H9 (cell line): ENCODE measurements at regions not wholly inside any gene's neighbourhood (a gene's known extent, or its start where the extent isn't known, plus 50 kb on each side); places are given as distances from the start of the nearest gene placed in this dataset.

ENCODE experiments used
- DNase-seq: peaks from one replicate; pipeline ENCODE4 v3.0.0-alpha.2; 2017
- H2AFZ ChIP-seq: one replicate; pipeline ENCODE4 v1.6.1; 2013; ENCODE audit warnings: mild to moderate bottlenecking, low read length, control low read depth, moderate library complexity
- H2AK5ac ChIP-seq: 2 replicates; pipeline ENCODE4 v1.6.1; 2013; ENCODE audit warnings: low read length, control low read depth, mixed read lengths; ENCODE audit not compliant: insufficient read length
- H2BK120ac ChIP-seq: one replicate; pipeline ENCODE4 v1.6.1; 2013; ENCODE audit warnings: low read depth, mild to moderate bottlenecking, low read length, control low read depth, inconsistent platforms; ENCODE audit not compliant: poor library complexity, severe bottlenecking
- H2BK12ac ChIP-seq: 2 replicates; pipeline ENCODE4 v1.6.1; 2013; ENCODE audit warnings: low read length, control low read depth, mixed read lengths, low read depth; ENCODE audit not compliant: insufficient read length
- H2BK15ac ChIP-seq: 2 replicates; pipeline ENCODE4 v1.6.1; 2013; ENCODE audit warnings: low read depth, low read length, control low read depth
- H2BK20ac ChIP-seq: one replicate; pipeline ENCODE4 v1.6.1; 2013; ENCODE audit warnings: low read depth, mild to moderate bottlenecking, low read length, control low read depth, inconsistent platforms; ENCODE audit not compliant: poor library complexity, severe bottlenecking
- H2BK5ac ChIP-seq: 2 replicates; pipeline ENCODE4 v1.6.1; 2013; ENCODE audit warnings: low read length, control low read depth, mixed read lengths; ENCODE audit not compliant: insufficient read length
- H3K14ac ChIP-seq: 2 replicates; pipeline ENCODE4 v1.6.1; 2013; ENCODE audit warnings: low read length, control low read depth; ENCODE audit not compliant: insufficient read depth
- H3K18ac ChIP-seq: 2 replicates; pipeline ENCODE4 v1.6.1; 2013; ENCODE audit warnings: low read depth, mild to moderate bottlenecking, mixed read lengths, low read length, control low read depth; ENCODE audit not compliant: insufficient read length
- H3K23ac ChIP-seq: 2 replicates; pipeline ENCODE4 v1.6.1; 2013; ENCODE audit warnings: low read length, control low read depth, mixed read lengths, low read depth; ENCODE audit not compliant: insufficient read length
- H3K23me2 ChIP-seq: 2 replicates; pipeline ENCODE4 v1.6.1; 2013; ENCODE audit warnings: low read depth, mild to moderate bottlenecking, mixed read lengths, low read length, control low read depth; ENCODE audit not compliant: insufficient read length, poor library complexity, severe bottlenecking
- H3K27ac ChIP-seq: 2 replicates; pipeline ENCODE4 v1.5.1; 2013; ENCODE audit warnings: low read length, control low read depth, mixed read lengths, low read depth; ENCODE audit not compliant: insufficient read length
- H3K27me3 ChIP-seq: 2 replicates; pipeline ENCODE4 v1.6.1; 2013; ENCODE audit warnings: low read length, control low read depth, inconsistent platforms; ENCODE audit not compliant: insufficient read depth
- H3K4ac ChIP-seq: 2 replicates; pipeline ENCODE4 v1.6.1; 2013; ENCODE audit warnings: low read depth, mild to moderate bottlenecking, control low read depth, inconsistent platforms, low read length, moderate library complexity
- H3K4me1 ChIP-seq: 2 replicates; pipeline ENCODE4 v1.6.1; 2013; ENCODE audit warnings: low read length, control low read depth, inconsistent platforms; ENCODE audit not compliant: insufficient read depth
- H3K4me2 ChIP-seq: 2 replicates; pipeline ENCODE4 v1.6.1; 2013; ENCODE audit warnings: low read length, control low read depth, mixed read lengths; ENCODE audit not compliant: insufficient read length, insufficient read depth
- H3K56ac ChIP-seq: 2 replicates; pipeline ENCODE4 v1.6.1; 2013; ENCODE audit warnings: low read depth, mild to moderate bottlenecking, mixed read lengths, low read length, control low read depth; ENCODE audit not compliant: insufficient read length
- H3K79me1 ChIP-seq: 2 replicates; pipeline ENCODE4 v1.6.1; 2013; ENCODE audit warnings: low read depth, mild to moderate bottlenecking, moderate library complexity, low read length, control low read depth, inconsistent platforms; ENCODE audit not compliant: insufficient read depth, poor library complexity, severe bottlenecking
- H3K79me2 ChIP-seq: 2 replicates; pipeline ENCODE4 v1.6.1; 2013; ENCODE audit warnings: low read length, control low read depth, inconsistent platforms; ENCODE audit not compliant: insufficient read depth
- H3K9ac ChIP-seq: 2 replicates; pipeline ENCODE4 v1.6.1; 2013; ENCODE audit warnings: low read length, control low read depth, mixed read lengths; ENCODE audit not compliant: insufficient read length; ENCODE audit errors: extremely low read depth
- H3K9me3 ChIP-seq: one replicate; pipeline ENCODE4 v1.6.1; 2013; ENCODE audit warnings: low read depth, low read length, inconsistent platforms; ENCODE audit not compliant: control insufficient read depth
- H3T11ph ChIP-seq: one replicate; pipeline ENCODE4 v1.6.1; 2013; ENCODE audit warnings: mild to moderate bottlenecking, low read length, control low read depth, inconsistent platforms
- H4K20me1 ChIP-seq: one replicate; pipeline ENCODE4 v1.6.1; 2013; ENCODE audit not compliant: control insufficient read depth, insufficient read length, insufficient read depth
- H4K5ac ChIP-seq: 2 replicates; pipeline ENCODE4 v1.6.1; 2013; ENCODE audit warnings: low read depth, mild to moderate bottlenecking, mixed read lengths, low read length, control low read depth; ENCODE audit not compliant: insufficient read length
- H4K8ac ChIP-seq: replicated peaks from 2 replicates; pipeline ENCODE4 v1.6.1; 2013; ENCODE audit warnings: low read length, control low read depth, mixed read lengths, low read depth; ENCODE audit not compliant: insufficient read length
- H4K91ac ChIP-seq: 2 replicates; pipeline ENCODE4 v1.6.1; 2013; ENCODE audit warnings: low read depth, mild to moderate bottlenecking, moderate library complexity, mixed read lengths, low read length, control low read depth; ENCODE audit not compliant: insufficient read length
- H3K27ac Mint-ChIP-seq, 3 experiments: 2 replicates in 2 of 3; 3 replicates in 1 of 3; pipeline ENCODE4 v1.8.0; 2020 to 2021; ENCODE audit warnings: mixed read lengths in 3 of 3, mild to moderate bottlenecking in 1 of 3, moderate library complexity in 1 of 3
- H3K27me3 Mint-ChIP-seq: 2 replicates; pipeline ENCODE4 v1.8.0; 2021; ENCODE audit warnings: low read depth, mild to moderate bottlenecking, moderate library complexity, mixed read lengths
- H3K36me3 Mint-ChIP-seq, 3 experiments: 2 replicates in 2 of 3; 3 replicates in 1 of 3; pipeline ENCODE4 v1.8.0; 2020 to 2021; ENCODE audit warnings: low read depth in 3 of 3, mixed read lengths in 3 of 3; ENCODE audit not compliant: insufficient read depth in 1 of 3
- H3K4me1 Mint-ChIP-seq, 2 experiments: 2 replicates each; pipeline ENCODE4 v1.8.0; 2020; ENCODE audit warnings: mixed read lengths in 2 of 2
- H3K4me3 Mint-ChIP-seq, 2 experiments: 2 replicates in 1 of 2; 3 replicates in 1 of 2; pipeline ENCODE4 v1.8.0; 2020 to 2021; ENCODE audit warnings: mild to moderate bottlenecking in 2 of 2, mixed read lengths in 2 of 2, moderate library complexity in 1 of 2
- H3K9me3 Mint-ChIP-seq, 2 experiments: 2 replicates in 1 of 2; 3 replicates in 1 of 2; pipeline ENCODE4 v1.8.0; 2020; ENCODE audit warnings: mild to moderate bottlenecking in 2 of 2, mixed read lengths in 2 of 2, moderate library complexity in 1 of 2
- WGBS: extraction: QIAGEN DNeasy Blood & Tissue Kit; methylation state at CpG from one replicate; pipeline ENCODE4 v1.1.7; 2013; ENCODE audit warnings: missing lambda C conversion rate, low lambda C conversion rate, mixed read lengths; ENCODE audit not compliant: insufficient read length; ENCODE audit errors: extremely low coverage; 5-methylcytosine and 5-hydroxymethylcytosine counted together
- TF ChIP-seq, protein P1 (sequence below): fragments of 200-600 bp; sonication (generic); conservative IDR thresholded peaks from 3 replicates; pipeline ENCODE4 v1.8.0; 2021; ENCODE audit warnings: antibody characterized with exemption, mild to moderate bottlenecking

DNA sequence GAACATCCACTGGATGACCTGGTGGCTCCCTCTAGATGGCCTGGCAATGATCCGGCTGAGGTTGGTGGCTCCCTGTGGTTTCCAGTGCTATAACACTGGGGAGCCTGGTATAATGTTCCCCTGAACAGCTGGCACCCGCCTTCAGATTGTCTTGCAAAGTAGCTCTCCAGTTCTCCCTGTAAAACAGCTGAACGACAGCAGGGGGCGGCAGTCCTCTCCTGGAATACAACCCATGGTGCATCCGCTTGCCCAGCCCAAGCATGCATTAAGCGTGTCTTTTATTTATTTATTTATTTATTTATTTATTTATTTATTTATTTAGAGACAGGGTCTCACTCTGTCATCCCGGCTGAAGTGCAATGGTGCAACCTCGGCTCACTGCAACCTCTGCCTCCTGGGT, 258.9 kb downstream of the BUD13 start:
- Mint-ChIP-seq H3K9me3 (no peaks in the 10 kb centered on the region; a peak in 1 of 5 replicates), H3K27me3 (peaks cover 27% of the 10 kb centered on the region), H3K27ac (peak overlapping the region in 1 of 3 experiments; percentile 50; a peak in 1 of 7 replicates), H3K4me3 (no peak overlapping the region), H3K4me1 (peaks cover 24 to 35% of the 10 kb centered on the region in 2 experiments), H3K36me3 (no peaks in the 10 kb centered on the region)
- Histone ChIP-seq H2BK120ac (no peak overlapping the region), H3K79me1 (no peaks in the 10 kb centered on the region), H2BK12ac (no peak overlapping the region), H4K5ac (no peak overlapping the region), H3K23me2 (no peaks in the 10 kb centered on the region), H2BK5ac (no peak overlapping the region), H4K8ac (no peak overlapping the region), H4K91ac (no peak overlapping the region), H3K4ac (no peak overlapping the region), H3K9ac (no peak overlapping the region), H2AFZ (no peak overlapping the region), H3K23ac (no peak overlapping the region), H2AK5ac (no peak overlapping the region), H3K56ac (no peak overlapping the region), H3K14ac (no peak overlapping the region), H3K4me2 (no peak overlapping the region), H3T11ph (no peak overlapping the region), H3K9me3 (no peaks in the 10 kb centered on the region), H3K79me2 (no peaks in the 10 kb centered on the region), H3K4me1 (no peaks in the 10 kb centered on the region; the same call in 1 of the 2 replicates), H2BK20ac (no peak overlapping the region), H3K18ac (no peak overlapping the region), H3K27me3 (no peaks in the 10 kb centered on the region), H4K20me1 (no peaks in the 10 kb centered on the region), H3K27ac (no peak overlapping the region), H2BK15ac (no peak overlapping the region)
- WGBS: no CpG with 5 or more reads among the region's 8 CpGs
- TF ChIP-seq, protein P1, sequence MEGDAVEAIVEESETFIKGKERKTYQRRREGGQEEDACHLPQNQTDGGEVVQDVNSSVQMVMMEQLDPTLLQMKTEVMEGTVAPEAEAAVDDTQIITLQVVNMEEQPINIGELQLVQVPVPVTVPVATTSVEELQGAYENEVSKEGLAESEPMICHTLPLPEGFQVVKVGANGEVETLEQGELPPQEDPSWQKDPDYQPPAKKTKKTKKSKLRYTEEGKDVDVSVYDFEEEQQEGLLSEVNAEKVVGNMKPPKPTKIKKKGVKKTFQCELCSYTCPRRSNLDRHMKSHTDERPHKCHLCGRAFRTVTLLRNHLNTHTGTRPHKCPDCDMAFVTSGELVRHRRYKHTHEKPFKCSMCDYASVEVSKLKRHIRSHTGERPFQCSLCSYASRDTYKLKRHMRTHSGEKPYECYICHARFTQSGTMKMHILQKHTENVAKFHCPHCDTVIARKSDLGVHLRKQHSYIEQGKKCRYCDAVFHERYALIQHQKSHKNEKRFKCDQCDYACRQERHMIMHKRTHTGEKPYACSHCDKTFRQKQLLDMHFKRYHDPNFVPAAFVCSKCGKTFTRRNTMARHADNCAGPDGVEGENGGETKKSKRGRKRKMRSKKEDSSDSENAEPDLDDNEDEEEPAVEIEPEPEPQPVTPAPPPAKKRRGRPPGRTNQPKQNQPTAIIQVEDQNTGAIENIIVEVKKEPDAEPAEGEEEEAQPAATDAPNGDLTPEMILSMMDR: peak; percentile 79
- peak; percentile 75 for DNase-seq
